ENCODE measurements at regions not wholly inside any gene's neighbourhood (a gene's known extent, or its start where the extent isn't known, plus 50 kb on each side); places are given as distances from the start of the nearest gene placed in this dataset.

DNA sequence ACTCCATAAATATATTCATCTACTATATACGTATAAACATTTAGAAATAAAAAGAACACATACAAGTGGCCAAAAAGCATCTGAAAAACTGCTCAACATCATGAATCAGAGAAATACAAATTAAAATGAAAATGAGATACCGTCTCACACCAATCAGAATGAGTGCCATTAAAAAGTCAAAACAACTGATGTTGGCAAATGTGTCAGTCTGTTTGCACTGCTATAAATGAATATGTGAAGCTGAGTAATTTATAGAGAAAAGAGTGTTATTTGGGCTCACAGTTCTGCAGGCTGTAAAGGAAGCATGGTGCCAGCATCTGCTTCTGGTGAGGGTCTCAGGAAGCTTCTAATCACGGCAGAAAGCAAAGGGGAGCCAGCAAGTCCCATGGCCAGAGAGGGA lies 620.3 kb upstream of the CCDC54 start:
- no peak for TF ChIP-seq POLR2A (IDR thresholded peaks at IDR 0.05; ENCODE audit: low read depth)
- TF ChIP-seq, protein P1, sequence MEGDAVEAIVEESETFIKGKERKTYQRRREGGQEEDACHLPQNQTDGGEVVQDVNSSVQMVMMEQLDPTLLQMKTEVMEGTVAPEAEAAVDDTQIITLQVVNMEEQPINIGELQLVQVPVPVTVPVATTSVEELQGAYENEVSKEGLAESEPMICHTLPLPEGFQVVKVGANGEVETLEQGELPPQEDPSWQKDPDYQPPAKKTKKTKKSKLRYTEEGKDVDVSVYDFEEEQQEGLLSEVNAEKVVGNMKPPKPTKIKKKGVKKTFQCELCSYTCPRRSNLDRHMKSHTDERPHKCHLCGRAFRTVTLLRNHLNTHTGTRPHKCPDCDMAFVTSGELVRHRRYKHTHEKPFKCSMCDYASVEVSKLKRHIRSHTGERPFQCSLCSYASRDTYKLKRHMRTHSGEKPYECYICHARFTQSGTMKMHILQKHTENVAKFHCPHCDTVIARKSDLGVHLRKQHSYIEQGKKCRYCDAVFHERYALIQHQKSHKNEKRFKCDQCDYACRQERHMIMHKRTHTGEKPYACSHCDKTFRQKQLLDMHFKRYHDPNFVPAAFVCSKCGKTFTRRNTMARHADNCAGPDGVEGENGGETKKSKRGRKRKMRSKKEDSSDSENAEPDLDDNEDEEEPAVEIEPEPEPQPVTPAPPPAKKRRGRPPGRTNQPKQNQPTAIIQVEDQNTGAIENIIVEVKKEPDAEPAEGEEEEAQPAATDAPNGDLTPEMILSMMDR (IDR thresholded peaks at IDR 0.05): no peak

Measured in esophagus muscularis mucosa (tissue), 3 donors.